Lower leg skin (tissue), 3 donors: ENCODE measurements at regions not wholly inside any gene's neighbourhood (a gene's known extent, or its start where the extent isn't known, plus 50 kb on each side); places are given as distances from the start of the nearest gene placed in this dataset.

Source experiments
- CTCF ChIP-seq, 3 donors: fragments of 450-650 bp; IDR thresholded peaks; one replicate each; pipeline ENCODE4 v1.5.1; 2016; ENCODE audit warnings: antibody characterized with exemption in 3 of 3, mild to moderate bottlenecking in 3 of 3, moderate library complexity in 2 of 3
- POLR2A ChIP-seq, 2 donors: fragments of 450-650 bp; IDR thresholded peaks; one replicate each; pipeline ENCODE4 v1.6.1; 2016 to 2017; ENCODE audit warnings: antibody characterized with exemption in 2 of 2, mild to moderate bottlenecking in 1 of 2, moderate library complexity in 1 of 2

GRCh38 chr6:1552296-1552761 is 57.4 kb upstream of the FOXC1 start:
- TF ChIP-seq POLR2A (IDR thresholded peaks at IDR 0.05) = no peak
- TF ChIP-seq CTCF (IDR thresholded peaks at IDR 0.05) = no peak
